NCI-H510A treated with DMSO at 0.1 percent for 48 hours (cell line): ENCODE measurements at regions not wholly inside any gene's neighbourhood (a gene's known extent, or its start where the extent isn't known, plus 50 kb on each side); places are given as distances from the start of the nearest gene placed in this dataset.

Source experiments
- DNase-seq: peaks from one replicate; lab custom pipeline; 2025; lab: John Stamatoyannopoulos, UW

GRCh38 chr5:155295111-155295510 is 281.6 kb downstream of the KIF4B start:
- DNase-seq = no peak

- no peak for DNase-seq
Measured at GRCh38 chr5:155299386-155300005, 285.9 kb downstream of the KIF4B start.

GRCh38 chr5:155303120-155303519 is 289.6 kb downstream of the KIF4B start:
- no peak for DNase-seq

DNA sequence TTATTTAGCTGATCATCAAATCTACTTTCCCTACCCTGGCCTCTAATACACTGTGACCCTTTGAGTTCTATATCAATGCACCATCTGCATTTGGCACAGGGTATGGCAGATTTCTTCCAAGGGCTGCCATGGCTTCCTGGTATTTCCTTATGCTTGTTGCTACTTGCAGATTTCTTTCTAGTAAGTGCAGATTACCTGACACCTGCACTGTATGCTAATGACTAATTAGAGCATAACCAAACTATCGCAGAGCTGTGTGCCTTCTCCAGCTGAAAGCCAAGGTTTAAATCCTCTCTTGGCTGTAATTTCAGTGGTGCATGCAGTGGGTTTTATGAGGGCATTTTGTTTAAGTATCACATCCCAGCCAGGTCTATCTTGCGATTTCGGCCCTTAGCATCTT is 293.7 kb downstream of the KIF4B start:
- no peak for DNase-seq

- no peak for DNase-seq
Measured at GRCh38 chr5:155308289-155308688, 294.7 kb downstream of the KIF4B start.

GRCh38 chr5:155309021-155309746 is 295.6 kb downstream of the KIF4B start:
- no peak for DNase-seq

DNA sequence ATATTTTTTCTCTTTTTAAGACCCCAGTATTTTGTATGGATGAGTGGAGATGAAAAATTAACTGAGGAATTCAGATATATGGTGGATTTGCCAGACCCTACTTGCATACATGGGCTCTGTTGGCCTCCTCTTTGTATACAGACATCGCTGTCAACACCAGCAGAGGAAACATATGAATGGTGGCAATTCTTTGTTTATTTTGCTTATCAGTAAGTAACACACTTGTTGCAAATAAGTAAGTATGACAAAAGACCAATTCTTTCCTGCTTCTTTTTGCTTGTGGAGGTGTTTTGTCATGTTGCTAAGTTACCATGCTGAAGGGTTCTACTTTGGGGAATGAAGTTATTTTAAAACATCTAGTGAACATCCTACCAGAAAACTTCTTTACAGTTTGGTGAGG is 298.2 kb downstream of the KIF4B start:
- no peak for DNase-seq

GRCh38 chr5:155313518-155313917 is 300.0 kb downstream of the KIF4B start:
- DNase-seq = no peak

GRCh38 chr5:155316070-155316714 is 302.6 kb downstream of the KIF4B start:
- DNase-seq = no peak

- no peak for DNase-seq
Measured at GRCh38 chr5:155332618-155333017, 319.1 kb downstream of the KIF4B start.

DNA sequence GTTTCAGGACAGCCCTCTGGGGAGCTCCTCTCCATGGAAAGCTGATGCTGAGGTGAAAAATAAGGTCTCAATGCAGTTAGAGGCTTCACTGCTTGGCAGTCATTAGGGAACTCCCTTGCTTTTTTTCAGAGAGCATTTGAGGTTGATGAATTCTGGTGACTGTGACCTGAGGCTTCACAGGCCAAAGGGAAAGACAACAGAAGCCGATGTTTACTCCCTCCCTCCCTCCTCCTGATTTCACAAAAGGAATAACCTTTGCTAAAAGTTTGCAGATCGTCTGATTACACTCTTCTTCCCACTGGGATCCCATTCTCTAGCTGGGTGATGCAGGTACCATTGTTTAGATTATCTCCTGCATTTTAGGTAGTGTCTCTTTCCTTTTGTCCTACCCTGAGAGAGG is 329.4 kb downstream of the KIF4B start:
- DNase-seq = no peak

DNA sequence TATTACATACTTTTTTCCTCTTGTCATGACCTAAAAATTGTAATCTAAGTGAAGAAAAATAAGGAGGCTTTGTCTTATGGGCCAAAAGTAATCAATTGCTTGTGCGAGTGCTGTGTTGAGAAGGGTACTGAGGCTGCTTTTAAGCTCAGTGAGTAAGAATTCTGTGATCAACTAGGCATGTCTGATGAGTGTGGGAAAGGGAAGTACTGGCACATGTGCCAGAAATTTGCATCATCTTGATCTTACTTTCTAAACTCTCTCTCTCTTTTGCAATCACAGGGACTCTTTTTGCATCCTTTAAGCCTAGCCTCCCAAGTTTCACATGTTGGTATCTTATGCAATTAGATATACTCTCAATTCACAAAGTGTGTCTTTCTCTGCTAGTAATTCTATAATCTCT is 329.9 kb downstream of the KIF4B start:
- no peak for DNase-seq

GRCh38 chr5:155353231-155353630 is 339.7 kb downstream of the KIF4B start:
- DNase-seq = no peak

- DNase-seq = no peak
Measured at GRCh38 chr5:155366096-155366495, 352.5 kb downstream of the KIF4B start.

- no peak for DNase-seq
Measured at GRCh38 chr5:155367841-155368240, 354.3 kb downstream of the KIF4B start.

GRCh38 chr5:155368490-155368889 is 354.9 kb downstream of the KIF4B start:
- DNase-seq = no peak

GRCh38 chr5:155380480-155380879 is 366.9 kb downstream of the KIF4B start:
- no peak for DNase-seq

GRCh38 chr5:155381654-155382053 is 368.1 kb downstream of the KIF4B start:
- DNase-seq = no peak

GRCh38 chr5:155389498-155389897 is 375.9 kb downstream of the KIF4B start:
- no peak for DNase-seq

GRCh38 chr5:155394727-155395126 is 381.2 kb downstream of the KIF4B start:
- peak; percentile 61 for DNase-seq

DNA sequence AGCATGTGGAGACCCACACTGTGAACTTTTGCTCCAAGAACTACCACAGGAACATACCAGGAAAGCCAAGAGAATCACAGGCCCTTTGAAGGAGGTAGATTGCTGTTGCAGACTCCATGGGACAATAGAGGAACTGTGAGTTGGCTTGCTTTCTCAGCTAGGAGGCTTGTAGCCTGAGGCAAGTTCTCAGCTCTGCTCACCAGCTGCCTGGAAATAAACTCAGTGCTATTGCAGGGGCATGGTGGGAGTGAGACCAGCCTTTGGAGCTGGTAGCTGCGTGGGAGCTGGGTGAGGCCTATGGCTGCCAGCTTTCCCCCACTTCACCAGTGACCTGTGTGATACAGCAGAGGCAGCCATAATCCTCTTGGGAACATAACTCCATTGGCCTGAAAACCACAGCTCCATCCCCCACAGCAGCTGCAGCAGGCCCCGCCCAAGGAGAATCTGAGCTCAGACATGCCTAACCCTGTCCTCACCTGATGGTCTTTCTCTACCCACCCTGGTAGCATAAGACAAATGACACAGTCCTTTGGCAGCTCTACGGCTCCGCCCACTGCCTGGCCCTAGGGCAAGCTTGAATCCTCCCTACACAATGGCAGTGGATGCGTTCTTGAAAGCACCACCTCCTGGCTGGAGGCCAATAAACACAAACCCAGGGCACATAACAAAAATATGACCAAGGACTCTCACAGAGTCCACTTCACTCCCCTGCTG is 389.5 kb downstream of the KIF4B start:
- peak; percentile 48 for DNase-seq

- DNase-seq = no peak
Measured at GRCh38 chr5:155406815-155407214, 393.3 kb downstream of the KIF4B start.

- DNase-seq = no peak
Measured at GRCh38 chr5:155408465-155408864, 394.9 kb downstream of the KIF4B start.
